Astrocyte (in vitro differentiated cells and primary cell): ENCODE measurements at regions not wholly inside any gene's neighbourhood (a gene's known extent, or its start where the extent isn't known, plus 50 kb on each side); places are given as distances from the start of the nearest gene placed in this dataset.

Experiments
- DNase-seq: peaks from one replicate; pipeline ENCODE4 v3.0.0-alpha.2; 2010; ENCODE audit warnings: low read depth
- FAIRE-seq: peaks from 2 replicates; lab custom pipeline; 2011; peaks lifted over from hg19 to GRCh38; lab: Jason Lieb, UNC
- H2AFZ ChIP-seq: 2 replicates; pipeline ENCODE4 v1.6.0; 2012; ENCODE audit warnings: low read depth, low read length, inconsistent platforms
- H3K27ac ChIP-seq: 2 replicates; pipeline ENCODE4 v1.5.1; 2011; ENCODE audit warnings: low read depth, low read length, inconsistent platforms
- H3K27me3 ChIP-seq: 2 replicates; pipeline ENCODE4 v1.6.0; 2011; ENCODE audit warnings: low read length, inconsistent platforms; ENCODE audit not compliant: insufficient read depth
- H3K36me3 ChIP-seq: 2 replicates; pipeline ENCODE4 v1.5.1; 2011; ENCODE audit warnings: low read length, inconsistent platforms; ENCODE audit not compliant: insufficient read depth
- H3K4me1 ChIP-seq: 2 replicates; pipeline ENCODE4 v1.5.1; 2011; ENCODE audit warnings: low read length, inconsistent platforms; ENCODE audit not compliant: insufficient read depth
- H3K4me2 ChIP-seq: 2 replicates; pipeline ENCODE4 v1.6.0; 2012; ENCODE audit warnings: low read length, inconsistent platforms
- H3K4me3 ChIP-seq: 2 replicates; pipeline ENCODE4 v1.5.1; 2011; ENCODE audit warnings: low read depth, mild to moderate bottlenecking, low read length, inconsistent platforms; ENCODE audit not compliant: insufficient read depth
- H3K79me2 ChIP-seq: 2 replicates; pipeline ENCODE4 v1.6.0; 2012; ENCODE audit warnings: mild to moderate bottlenecking, low read length, inconsistent platforms; ENCODE audit not compliant: insufficient read depth
- H3K9ac ChIP-seq: 2 replicates; pipeline ENCODE4 v1.6.0; 2012; ENCODE audit warnings: mild to moderate bottlenecking, low read length, inconsistent platforms
- H3K9me3 ChIP-seq: 2 replicates; pipeline ENCODE4 v1.5.1; 2012; ENCODE audit warnings: low read depth, mild to moderate bottlenecking, low read length, inconsistent platforms; ENCODE audit not compliant: insufficient read depth
- H4K20me1 ChIP-seq: 2 replicates; pipeline ENCODE4 v1.6.0; 2012; ENCODE audit warnings: low read length, inconsistent platforms; ENCODE audit not compliant: insufficient read depth
- H3K27ac Mint-ChIP-seq: one replicate; pipeline ENCODE4 v1.8.0; 2021; ENCODE audit warnings: mild to moderate bottlenecking, mixed read lengths; ENCODE audit not compliant: unreplicated experiment
- H3K27me3 Mint-ChIP-seq: one replicate; pipeline ENCODE4 v1.8.0; 2021; ENCODE audit warnings: low read depth, mixed read lengths; ENCODE audit not compliant: unreplicated experiment
- H3K36me3 Mint-ChIP-seq: one replicate; pipeline ENCODE4 v1.8.0; 2021; ENCODE audit warnings: low read depth, mixed read lengths; ENCODE audit not compliant: unreplicated experiment
- H3K4me1 Mint-ChIP-seq: one replicate; pipeline ENCODE4 v1.8.0; 2021; ENCODE audit warnings: low read depth, mixed read lengths; ENCODE audit not compliant: unreplicated experiment
- H3K4me3 Mint-ChIP-seq: one replicate; pipeline ENCODE4 v1.8.0; 2021; ENCODE audit warnings: mild to moderate bottlenecking, moderate library complexity, mixed read lengths; ENCODE audit not compliant: unreplicated experiment
- H3K9me3 Mint-ChIP-seq: one replicate; pipeline ENCODE4 v1.8.0; 2021; ENCODE audit warnings: mild to moderate bottlenecking, mixed read lengths; ENCODE audit not compliant: unreplicated experiment
- EZH2 ChIP-seq: IDR thresholded peaks from 2 replicates; pipeline ENCODE4 v1.6.1; 2012; ENCODE audit warnings: mild to moderate bottlenecking, low read length, inconsistent platforms; ENCODE audit not compliant: insufficient read depth
- TF ChIP-seq, protein P1 (sequence below): IDR thresholded peaks from 2 replicates; pipeline ENCODE4 v1.5.1; 2011; ENCODE audit warnings: low read depth, mild to moderate bottlenecking, inconsistent platforms, low read length, moderate library complexity; ENCODE audit not compliant: insufficient read depth

- DNase-seq, result no peak
- Mint-ChIP-seq H3K4me1 (peaks cover 7% of the 10 kb centered on the region), H3K4me3 (no peak overlapping the region), H3K27ac (no peak overlapping the region), H3K9me3 (no peaks in the 10 kb centered on the region), H3K36me3 (no peaks in the 10 kb centered on the region), H3K27me3 (peaks cover 3% of the 10 kb centered on the region)
- H3K27ac ChIP-seq, result no peak overlapping the region
- no peak for FAIRE-seq
- no peak overlapping the region for H3K4me3 ChIP-seq
- H3K27me3 ChIP-seq, result no peaks in the 10 kb centered on the region
- H3K4me2 ChIP-seq, result peak overlapping the region; percentile 63
- H3K9me3 ChIP-seq, result no peaks in the 10 kb centered on the region
- H3K9ac ChIP-seq, result no peak overlapping the region
- peaks cover 13% of the 10 kb centered on the region for H3K4me1 ChIP-seq
- H2AFZ ChIP-seq, result peak overlapping the region; percentile 21
- TF ChIP-seq, protein P1, sequence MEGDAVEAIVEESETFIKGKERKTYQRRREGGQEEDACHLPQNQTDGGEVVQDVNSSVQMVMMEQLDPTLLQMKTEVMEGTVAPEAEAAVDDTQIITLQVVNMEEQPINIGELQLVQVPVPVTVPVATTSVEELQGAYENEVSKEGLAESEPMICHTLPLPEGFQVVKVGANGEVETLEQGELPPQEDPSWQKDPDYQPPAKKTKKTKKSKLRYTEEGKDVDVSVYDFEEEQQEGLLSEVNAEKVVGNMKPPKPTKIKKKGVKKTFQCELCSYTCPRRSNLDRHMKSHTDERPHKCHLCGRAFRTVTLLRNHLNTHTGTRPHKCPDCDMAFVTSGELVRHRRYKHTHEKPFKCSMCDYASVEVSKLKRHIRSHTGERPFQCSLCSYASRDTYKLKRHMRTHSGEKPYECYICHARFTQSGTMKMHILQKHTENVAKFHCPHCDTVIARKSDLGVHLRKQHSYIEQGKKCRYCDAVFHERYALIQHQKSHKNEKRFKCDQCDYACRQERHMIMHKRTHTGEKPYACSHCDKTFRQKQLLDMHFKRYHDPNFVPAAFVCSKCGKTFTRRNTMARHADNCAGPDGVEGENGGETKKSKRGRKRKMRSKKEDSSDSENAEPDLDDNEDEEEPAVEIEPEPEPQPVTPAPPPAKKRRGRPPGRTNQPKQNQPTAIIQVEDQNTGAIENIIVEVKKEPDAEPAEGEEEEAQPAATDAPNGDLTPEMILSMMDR, result no peak
- no peaks in the 10 kb centered on the region for H4K20me1 ChIP-seq
- H3K36me3 ChIP-seq, result no peaks in the 10 kb centered on the region
- no peaks in the 10 kb centered on the region for H3K79me2 ChIP-seq
These were observed 119.1 kb downstream of the AQP4 start for GRCh38 chr18:26746398-26746797.

- no peak overlapping the region for H3K9ac ChIP-seq
- H2AFZ ChIP-seq, result no peak overlapping the region
- DNase-seq (no peak), FAIRE-seq (no peak)
- Mint-ChIP-seq H3K4me1 (peaks cover 8% of the 10 kb centered on the region), H3K27me3 (peaks cover 3% of the 10 kb centered on the region), H3K27ac (no peak overlapping the region), H3K9me3 (peaks cover 2% of the 10 kb centered on the region), H3K36me3 (no peaks in the 10 kb centered on the region), H3K4me3 (no peak overlapping the region)
- no peak overlapping the region for H3K4me3 ChIP-seq
- H3K9me3 ChIP-seq, result no peaks in the 10 kb centered on the region
- H3K27ac ChIP-seq, result no peak overlapping the region
- TF ChIP-seq EZH2, result no peak
- no peaks in the 10 kb centered on the region for H3K27me3 ChIP-seq
- peaks cover 16% of the 10 kb centered on the region for H3K4me1 ChIP-seq
- H3K79me2 ChIP-seq, result no peaks in the 10 kb centered on the region
- no peaks in the 10 kb centered on the region for H3K36me3 ChIP-seq
- no peak overlapping the region for H3K4me2 ChIP-seq
- no peaks in the 10 kb centered on the region for H4K20me1 ChIP-seq
These were observed 120.0 kb downstream of the AQP4 start for GRCh38 chr18:26745288-26746181.

- H3K79me2 ChIP-seq, result no peaks in the 10 kb centered on the region
- Mint-ChIP-seq H3K4me1 (peaks cover 5% of the 10 kb centered on the region), H3K36me3 (no peaks in the 10 kb centered on the region), H3K4me3 (no peak overlapping the region), H3K27ac (no peak overlapping the region), H3K9me3 (peaks cover 5% of the 10 kb centered on the region), H3K27me3 (peaks cover 3% of the 10 kb centered on the region)
- no peak overlapping the region for H3K9ac ChIP-seq
- H3K27me3 ChIP-seq, result no peaks in the 10 kb centered on the region
- no peak overlapping the region for H2AFZ ChIP-seq
- FAIRE-seq (no peak), DNase-seq (no peak)
- H3K4me2 ChIP-seq, result no peak overlapping the region
- no peaks in the 10 kb centered on the region for H3K36me3 ChIP-seq
- peaks cover 14% of the 10 kb centered on the region for H3K4me1 ChIP-seq
- no peak overlapping the region for H3K4me3 ChIP-seq
- TF ChIP-seq EZH2, result no peak
- TF ChIP-seq, protein P1, result no peak
- no peak overlapping the region for H3K27ac ChIP-seq
- H4K20me1 ChIP-seq, result no peaks in the 10 kb centered on the region
- no peaks in the 10 kb centered on the region for H3K9me3 ChIP-seq
These were observed 123.7 kb downstream of the AQP4 start for GRCh38 chr18:26741758-26742157.
